ENCODE measurements at regions not wholly inside any gene's neighbourhood (a gene's known extent, or its start where the extent isn't known, plus 50 kb on each side); places are given as distances from the start of the nearest gene placed in this dataset.

DNA sequence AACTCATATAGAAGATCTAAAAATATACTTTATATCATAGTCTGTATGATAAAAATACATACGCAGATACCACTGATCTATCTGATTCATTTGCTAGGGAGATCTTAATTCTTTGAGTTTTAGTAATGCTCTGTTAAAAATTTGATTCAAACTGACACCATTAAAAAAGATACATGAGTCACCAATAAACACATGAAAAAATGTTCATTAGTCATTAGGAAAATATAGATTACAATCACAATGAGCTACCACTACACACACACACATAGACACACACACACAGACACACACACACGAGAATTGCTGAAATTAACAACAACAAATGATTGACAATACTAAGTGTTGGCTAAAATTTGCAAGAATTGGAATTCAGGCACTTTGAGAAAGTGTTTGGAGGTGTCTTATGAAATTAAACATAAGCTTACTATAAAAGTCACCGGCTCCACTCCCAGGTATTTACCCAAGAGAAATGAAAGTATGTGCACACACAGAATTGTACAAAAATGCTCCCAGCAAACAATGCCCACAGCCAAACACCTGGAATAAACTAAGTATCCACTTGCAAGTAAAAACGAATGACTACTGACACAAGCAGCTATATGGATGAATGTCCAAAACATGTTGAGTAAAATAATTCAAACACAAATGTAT, 117.7 kb upstream of the GGTLC1 start:
- intact Hi-C loops (cut with micrococcal nuclease; ENCODE audit: unreplicated experiment): no loop called here
- no peaks in the 10 kb centered on the region for H3K4me1 Mint-ChIP-seq (ENCODE audit: low read depth, unreplicated experiment)
- Histone ChIP-seq H3K36me3 (ENCODE audit: control insufficient read depth, insufficient read depth, low read length) (no peaks in the 10 kb centered on the region), H3K27me3 (replicated peaks; ENCODE audit: control insufficient read depth, insufficient read depth, low read length) (no peaks in the 10 kb centered on the region), H3K4me1 (peaks cover 6% of the 10 kb centered on the region; the same call in 1 of the 2 replicates), H3K9me3 (no peaks in the 10 kb centered on the region), H3K4me3 (ENCODE audit: low read depth, low read length) (no peak overlapping the region)
- no TSS peak for BruUV-seq (replicated peaks)
- POLR2A ChIA-PET: no interaction called here
- H3K9me3 Mint-ChIP-seq (ENCODE audit: unreplicated experiment): no peaks in the 10 kb centered on the region
- DNase-seq: no peak
- no peaks in the 10 kb centered on the region for H3K36me3 Mint-ChIP-seq (ENCODE audit: insufficient read depth, unreplicated experiment)
- CTCF ChIA-PET: no interaction called here
- no peak overlapping the region for H3K27ac Mint-ChIP-seq (ENCODE audit: unreplicated experiment)
- no peak overlapping the region for H3K4me3 Mint-ChIP-seq (ENCODE audit: unreplicated experiment)
- H3K27me3 Mint-ChIP-seq (ENCODE audit: insufficient read depth, unreplicated experiment): no peaks in the 10 kb centered on the region
- TF ChIP-seq CTCF (IDR thresholded peaks at IDR 0.05; ENCODE audit: insufficient read depth in 1 of 2, low read depth in 1 of 2, low read length in 1 of 2, severe bottlenecking in 1 of 2, unreplicated experiment in 1 of 2): no peak

GRCh38 chr20:24102749-24103333, 114.3 kb upstream of the GGTLC1 start:
- 0 out of 2 replicates have a peak, but pooled peaks cover 6% of the 10 kb centered on the region for H3K4me1 ChIP-seq
- no peaks in the 10 kb centered on the region for H3K27me3 ChIP-seq (replicated peaks; ENCODE audit: control insufficient read depth, insufficient read depth, low read length)
- H3K27ac Mint-ChIP-seq (ENCODE audit: unreplicated experiment): no peak overlapping the region
- DNase-seq: no peak
- ChIA-PET POLR2A (no interaction called here), CTCF (no interaction called here)
- no peak for TF ChIP-seq CTCF (IDR thresholded peaks at IDR 0.05; ENCODE audit: insufficient read depth in 1 of 2, low read depth in 1 of 2, low read length in 1 of 2, severe bottlenecking in 1 of 2, unreplicated experiment in 1 of 2)
- no peaks in the 10 kb centered on the region for H3K4me1 Mint-ChIP-seq (ENCODE audit: low read depth, unreplicated experiment)
- no peaks in the 10 kb centered on the region for H3K36me3 Mint-ChIP-seq (ENCODE audit: insufficient read depth, unreplicated experiment)
- H3K27me3 Mint-ChIP-seq (ENCODE audit: insufficient read depth, unreplicated experiment): no peaks in the 10 kb centered on the region
- intact Hi-C loops (cut with micrococcal nuclease; ENCODE audit: unreplicated experiment): loop anchor here (1.0 kb wide), 1 partner anchor 61 kb away; no protein-coding TSS in a partner anchor
- no peaks in the 10 kb centered on the region for H3K9me3 ChIP-seq
- H3K36me3 ChIP-seq (ENCODE audit: control insufficient read depth, insufficient read depth, low read length): no peaks in the 10 kb centered on the region
- BruUV-seq (replicated peaks): no TSS peak
- H3K4me3 Mint-ChIP-seq (ENCODE audit: unreplicated experiment): no peak overlapping the region
- no peak overlapping the region for H3K4me3 ChIP-seq (ENCODE audit: low read depth, low read length)
- no peaks in the 10 kb centered on the region for H3K9me3 Mint-ChIP-seq (ENCODE audit: unreplicated experiment)

- peak; percentile 27 to 47 for DNase-seq
- H3K27ac Mint-ChIP-seq (ENCODE audit: unreplicated experiment): no peak overlapping the region
- TF ChIP-seq CTCF (IDR thresholded peaks at IDR 0.05; ENCODE audit: insufficient read depth in 1 of 2, low read depth in 1 of 2, low read length in 1 of 2, severe bottlenecking in 1 of 2, unreplicated experiment in 1 of 2): peak in 1 of 2 experiments; percentile 30
- H3K4me1 ChIP-seq: peaks cover 8% of the 10 kb centered on the region
- ChIA-PET CTCF (no interaction called here), POLR2A (no interaction called here)
- no peak overlapping the region for H3K4me3 Mint-ChIP-seq (ENCODE audit: unreplicated experiment)
- no peaks in the 10 kb centered on the region for H3K9me3 ChIP-seq
- intact Hi-C loops (cut with micrococcal nuclease; ENCODE audit: unreplicated experiment): loop anchor here (1.0 kb wide), 1 partner anchor 62 kb away; no protein-coding TSS in a partner anchor
- no peaks in the 10 kb centered on the region for H3K36me3 ChIP-seq (ENCODE audit: control insufficient read depth, insufficient read depth, low read length)
- no peaks in the 10 kb centered on the region for H3K27me3 Mint-ChIP-seq (ENCODE audit: insufficient read depth, unreplicated experiment)
- no TSS peak for BruUV-seq (replicated peaks)
- no peaks in the 10 kb centered on the region for H3K9me3 Mint-ChIP-seq (ENCODE audit: unreplicated experiment)
- no peaks in the 10 kb centered on the region for H3K36me3 Mint-ChIP-seq (ENCODE audit: insufficient read depth, unreplicated experiment)
- peaks cover 3% of the 10 kb centered on the region for H3K4me1 Mint-ChIP-seq (ENCODE audit: low read depth, unreplicated experiment)
- H3K27me3 ChIP-seq (replicated peaks; ENCODE audit: control insufficient read depth, insufficient read depth, low read length): no peaks in the 10 kb centered on the region
- H3K4me3 ChIP-seq (ENCODE audit: low read depth, low read length): no peak overlapping the region
Measured at GRCh38 chr20:24102290-24102689, 113.7 kb upstream of the GGTLC1 start.

Measured in Caco-2 (cell line).